H9 (cell line): ENCODE measurements at regions not wholly inside any gene's neighbourhood (a gene's known extent, or its start where the extent isn't known, plus 50 kb on each side); places are given as distances from the start of the nearest gene placed in this dataset.

Source experiments
- DNase-seq: peaks from one replicate; pipeline ENCODE4 v3.0.0-alpha.2; 2017
- H2AFZ ChIP-seq: one replicate; pipeline ENCODE4 v1.6.1; 2013; ENCODE audit warnings: mild to moderate bottlenecking, low read length, control low read depth, moderate library complexity
- H2AK5ac ChIP-seq: 2 replicates; pipeline ENCODE4 v1.6.1; 2013; ENCODE audit warnings: low read length, control low read depth, mixed read lengths; ENCODE audit not compliant: insufficient read length
- H2BK120ac ChIP-seq: one replicate; pipeline ENCODE4 v1.6.1; 2013; ENCODE audit warnings: low read depth, mild to moderate bottlenecking, low read length, control low read depth, inconsistent platforms; ENCODE audit not compliant: poor library complexity, severe bottlenecking
- H2BK12ac ChIP-seq: 2 replicates; pipeline ENCODE4 v1.6.1; 2013; ENCODE audit warnings: low read length, control low read depth, mixed read lengths, low read depth; ENCODE audit not compliant: insufficient read length
- H2BK15ac ChIP-seq: 2 replicates; pipeline ENCODE4 v1.6.1; 2013; ENCODE audit warnings: low read depth, low read length, control low read depth
- H2BK20ac ChIP-seq: one replicate; pipeline ENCODE4 v1.6.1; 2013; ENCODE audit warnings: low read depth, mild to moderate bottlenecking, low read length, control low read depth, inconsistent platforms; ENCODE audit not compliant: poor library complexity, severe bottlenecking
- H2BK5ac ChIP-seq: 2 replicates; pipeline ENCODE4 v1.6.1; 2013; ENCODE audit warnings: low read length, control low read depth, mixed read lengths; ENCODE audit not compliant: insufficient read length
- H3K14ac ChIP-seq: 2 replicates; pipeline ENCODE4 v1.6.1; 2013; ENCODE audit warnings: low read length, control low read depth; ENCODE audit not compliant: insufficient read depth
- H3K18ac ChIP-seq: 2 replicates; pipeline ENCODE4 v1.6.1; 2013; ENCODE audit warnings: low read depth, mild to moderate bottlenecking, mixed read lengths, low read length, control low read depth; ENCODE audit not compliant: insufficient read length
- H3K23ac ChIP-seq: 2 replicates; pipeline ENCODE4 v1.6.1; 2013; ENCODE audit warnings: low read length, control low read depth, mixed read lengths, low read depth; ENCODE audit not compliant: insufficient read length
- H3K23me2 ChIP-seq: 2 replicates; pipeline ENCODE4 v1.6.1; 2013; ENCODE audit warnings: low read depth, mild to moderate bottlenecking, mixed read lengths, low read length, control low read depth; ENCODE audit not compliant: insufficient read length, poor library complexity, severe bottlenecking
- H3K27ac ChIP-seq: 2 replicates; pipeline ENCODE4 v1.5.1; 2013; ENCODE audit warnings: low read length, control low read depth, mixed read lengths, low read depth; ENCODE audit not compliant: insufficient read length
- H3K27me3 ChIP-seq: 2 replicates; pipeline ENCODE4 v1.6.1; 2013; ENCODE audit warnings: low read length, control low read depth, inconsistent platforms; ENCODE audit not compliant: insufficient read depth
- H3K4ac ChIP-seq: 2 replicates; pipeline ENCODE4 v1.6.1; 2013; ENCODE audit warnings: low read depth, mild to moderate bottlenecking, control low read depth, inconsistent platforms, low read length, moderate library complexity
- H3K4me1 ChIP-seq: 2 replicates; pipeline ENCODE4 v1.6.1; 2013; ENCODE audit warnings: low read length, control low read depth, inconsistent platforms; ENCODE audit not compliant: insufficient read depth
- H3K4me2 ChIP-seq: 2 replicates; pipeline ENCODE4 v1.6.1; 2013; ENCODE audit warnings: low read length, control low read depth, mixed read lengths; ENCODE audit not compliant: insufficient read length, insufficient read depth
- H3K56ac ChIP-seq: 2 replicates; pipeline ENCODE4 v1.6.1; 2013; ENCODE audit warnings: low read depth, mild to moderate bottlenecking, mixed read lengths, low read length, control low read depth; ENCODE audit not compliant: insufficient read length
- H3K79me1 ChIP-seq: 2 replicates; pipeline ENCODE4 v1.6.1; 2013; ENCODE audit warnings: low read depth, mild to moderate bottlenecking, moderate library complexity, low read length, control low read depth, inconsistent platforms; ENCODE audit not compliant: insufficient read depth, poor library complexity, severe bottlenecking
- H3K79me2 ChIP-seq: 2 replicates; pipeline ENCODE4 v1.6.1; 2013; ENCODE audit warnings: low read length, control low read depth, inconsistent platforms; ENCODE audit not compliant: insufficient read depth
- H3K9ac ChIP-seq: 2 replicates; pipeline ENCODE4 v1.6.1; 2013; ENCODE audit warnings: low read length, control low read depth, mixed read lengths; ENCODE audit not compliant: insufficient read length; ENCODE audit errors: extremely low read depth
- H3K9me3 ChIP-seq: one replicate; pipeline ENCODE4 v1.6.1; 2013; ENCODE audit warnings: low read depth, low read length, inconsistent platforms; ENCODE audit not compliant: control insufficient read depth
- H3T11ph ChIP-seq: one replicate; pipeline ENCODE4 v1.6.1; 2013; ENCODE audit warnings: mild to moderate bottlenecking, low read length, control low read depth, inconsistent platforms
- H4K20me1 ChIP-seq: one replicate; pipeline ENCODE4 v1.6.1; 2013; ENCODE audit not compliant: control insufficient read depth, insufficient read length, insufficient read depth
- H4K5ac ChIP-seq: 2 replicates; pipeline ENCODE4 v1.6.1; 2013; ENCODE audit warnings: low read depth, mild to moderate bottlenecking, mixed read lengths, low read length, control low read depth; ENCODE audit not compliant: insufficient read length
- H4K8ac ChIP-seq: replicated peaks from 2 replicates; pipeline ENCODE4 v1.6.1; 2013; ENCODE audit warnings: low read length, control low read depth, mixed read lengths, low read depth; ENCODE audit not compliant: insufficient read length
- H4K91ac ChIP-seq: 2 replicates; pipeline ENCODE4 v1.6.1; 2013; ENCODE audit warnings: low read depth, mild to moderate bottlenecking, moderate library complexity, mixed read lengths, low read length, control low read depth; ENCODE audit not compliant: insufficient read length
- H3K27ac Mint-ChIP-seq, 3 experiments: 2 replicates in 2 of 3; 3 replicates in 1 of 3; pipeline ENCODE4 v1.8.0; 2020 to 2021; ENCODE audit warnings: mixed read lengths in 3 of 3, mild to moderate bottlenecking in 1 of 3, moderate library complexity in 1 of 3
- H3K27me3 Mint-ChIP-seq: 2 replicates; pipeline ENCODE4 v1.8.0; 2021; ENCODE audit warnings: low read depth, mild to moderate bottlenecking, moderate library complexity, mixed read lengths
- H3K36me3 Mint-ChIP-seq, 3 experiments: 2 replicates in 2 of 3; 3 replicates in 1 of 3; pipeline ENCODE4 v1.8.0; 2020 to 2021; ENCODE audit warnings: low read depth in 3 of 3, mixed read lengths in 3 of 3; ENCODE audit not compliant: insufficient read depth in 1 of 3
- H3K4me1 Mint-ChIP-seq, 2 experiments: 2 replicates each; pipeline ENCODE4 v1.8.0; 2020; ENCODE audit warnings: mixed read lengths in 2 of 2
- H3K4me3 Mint-ChIP-seq, 2 experiments: 2 replicates in 1 of 2; 3 replicates in 1 of 2; pipeline ENCODE4 v1.8.0; 2020 to 2021; ENCODE audit warnings: mild to moderate bottlenecking in 2 of 2, mixed read lengths in 2 of 2, moderate library complexity in 1 of 2
- H3K9me3 Mint-ChIP-seq, 2 experiments: 2 replicates in 1 of 2; 3 replicates in 1 of 2; pipeline ENCODE4 v1.8.0; 2020; ENCODE audit warnings: mild to moderate bottlenecking in 2 of 2, mixed read lengths in 2 of 2, moderate library complexity in 1 of 2
- WGBS: extraction: QIAGEN DNeasy Blood & Tissue Kit; methylation state at CpG from one replicate; pipeline ENCODE4 v1.1.7; 2013; ENCODE audit warnings: missing lambda C conversion rate, low lambda C conversion rate, mixed read lengths; ENCODE audit not compliant: insufficient read length; ENCODE audit errors: extremely low coverage; 5-methylcytosine and 5-hydroxymethylcytosine counted together
- TF ChIP-seq, protein P1 (sequence below): fragments of 200-600 bp; sonication (generic); conservative IDR thresholded peaks from 3 replicates; pipeline ENCODE4 v1.8.0; 2021; ENCODE audit warnings: antibody characterized with exemption, mild to moderate bottlenecking

DNA sequence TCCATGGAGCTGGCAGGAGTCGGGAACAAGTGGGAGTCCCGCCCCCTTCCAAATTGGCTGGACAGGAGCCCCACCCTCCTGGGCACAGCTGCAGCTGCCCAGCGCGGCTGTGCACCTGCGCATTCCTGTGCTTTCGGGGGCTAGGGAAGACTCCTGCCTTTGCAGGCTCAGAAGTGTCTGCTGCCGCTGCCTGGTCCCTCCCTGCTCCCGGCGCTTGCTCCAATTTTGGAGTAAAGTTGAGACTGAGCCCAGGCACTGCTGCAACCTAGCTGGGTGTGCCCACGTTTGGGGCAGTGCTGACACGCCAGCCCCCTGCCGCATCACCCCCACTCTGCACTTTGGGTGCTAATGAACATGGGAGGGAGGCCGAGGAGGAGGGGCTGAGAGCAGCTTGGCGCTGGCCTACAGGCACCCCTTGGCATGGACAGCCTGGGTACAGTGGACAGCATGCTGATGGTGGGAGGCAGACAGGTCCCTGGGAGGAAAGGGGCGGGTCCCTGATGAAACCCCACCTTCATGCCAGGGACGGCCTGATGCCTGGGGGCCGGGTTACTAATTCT, 399.2 kb upstream of the CNTN4 start:
- no peaks in the 10 kb centered on the region for H3K36me3 Mint-ChIP-seq
- no CpG with 5 or more reads among the region's 17 CpGs for WGBS
- no peak overlapping the region for H2BK20ac ChIP-seq

More for the DNA sequence above, 399.2 kb upstream of the CNTN4 start:
- Histone ChIP-seq H3K56ac (no peak overlapping the region), H3K18ac (no peak overlapping the region), H3K9me3 (no peaks in the 10 kb centered on the region), H3K23me2 (no peaks in the 10 kb centered on the region), H3K27me3 (no peaks in the 10 kb centered on the region), H3K4ac (no peak overlapping the region), H2AK5ac (no peak overlapping the region), H2BK15ac (no peak overlapping the region), H4K8ac (no peak overlapping the region), H2BK120ac (no peak overlapping the region), H4K20me1 (no peaks in the 10 kb centered on the region), H3K4me2 (no peak overlapping the region), H2BK5ac (no peak overlapping the region), H4K5ac (no peak overlapping the region), H3K79me2 (no peaks in the 10 kb centered on the region), H3K79me1 (no peaks in the 10 kb centered on the region), H3K23ac (no peak overlapping the region), H3K14ac (no peak overlapping the region), H3K9ac (no peak overlapping the region), H3K4me1 (no peaks in the 10 kb centered on the region), H2AFZ (no peak overlapping the region), H4K91ac (no peak overlapping the region), H2BK12ac (no peak overlapping the region), H3K27ac (no peak overlapping the region), H3T11ph (no peak overlapping the region)
- Mint-ChIP-seq H3K4me1 (no peaks in the 10 kb centered on the region), H3K27me3 (no peaks in the 10 kb centered on the region), H3K4me3 (no peak overlapping the region), H3K9me3 (no peaks in the 10 kb centered on the region), H3K27ac (no peak overlapping the region)
- TF ChIP-seq, protein P1, sequence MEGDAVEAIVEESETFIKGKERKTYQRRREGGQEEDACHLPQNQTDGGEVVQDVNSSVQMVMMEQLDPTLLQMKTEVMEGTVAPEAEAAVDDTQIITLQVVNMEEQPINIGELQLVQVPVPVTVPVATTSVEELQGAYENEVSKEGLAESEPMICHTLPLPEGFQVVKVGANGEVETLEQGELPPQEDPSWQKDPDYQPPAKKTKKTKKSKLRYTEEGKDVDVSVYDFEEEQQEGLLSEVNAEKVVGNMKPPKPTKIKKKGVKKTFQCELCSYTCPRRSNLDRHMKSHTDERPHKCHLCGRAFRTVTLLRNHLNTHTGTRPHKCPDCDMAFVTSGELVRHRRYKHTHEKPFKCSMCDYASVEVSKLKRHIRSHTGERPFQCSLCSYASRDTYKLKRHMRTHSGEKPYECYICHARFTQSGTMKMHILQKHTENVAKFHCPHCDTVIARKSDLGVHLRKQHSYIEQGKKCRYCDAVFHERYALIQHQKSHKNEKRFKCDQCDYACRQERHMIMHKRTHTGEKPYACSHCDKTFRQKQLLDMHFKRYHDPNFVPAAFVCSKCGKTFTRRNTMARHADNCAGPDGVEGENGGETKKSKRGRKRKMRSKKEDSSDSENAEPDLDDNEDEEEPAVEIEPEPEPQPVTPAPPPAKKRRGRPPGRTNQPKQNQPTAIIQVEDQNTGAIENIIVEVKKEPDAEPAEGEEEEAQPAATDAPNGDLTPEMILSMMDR: no peak
- no peak for DNase-seq
